ENCODE measurements at regions not wholly inside any gene's neighbourhood (a gene's known extent, or its start where the extent isn't known, plus 50 kb on each side); places are given as distances from the start of the nearest gene placed in this dataset.

DNA sequence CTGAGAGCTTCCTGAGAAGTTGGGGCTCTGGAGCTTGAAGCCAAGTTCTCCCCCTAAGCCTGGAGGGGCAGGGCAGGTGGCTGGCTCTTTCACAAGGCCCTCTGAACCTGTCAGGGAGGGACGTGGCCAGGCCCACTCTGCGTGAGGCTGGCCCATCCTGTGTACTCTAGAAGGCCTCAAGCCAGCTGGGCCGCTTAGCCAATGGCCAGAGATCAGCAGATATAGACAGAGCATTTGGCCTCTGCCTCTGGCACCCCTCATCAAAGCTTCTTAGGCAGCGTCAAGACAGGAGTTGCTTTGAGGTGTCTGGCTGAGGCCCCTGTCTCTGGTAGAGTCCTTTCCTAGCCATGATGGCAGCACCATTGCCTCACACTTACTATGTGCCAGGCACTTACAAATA lies 105.6 kb downstream of the FGF18 start:
- TF ChIP-seq POLR2A (IDR thresholded peaks at IDR 0.05; ENCODE audit: low read length) (no peak), MAX (IDR thresholded peaks at IDR 0.05) (no peak), CTCF (IDR thresholded peaks at IDR 0.05) (no peak), KDM1A (IDR thresholded peaks at IDR 0.05; ENCODE audit: low read depth) (no peak), RCOR1 (IDR thresholded peaks at IDR 0.05; ENCODE audit: low read depth, low read length) (no peak), FOSL2 (IDR thresholded peaks at IDR 0.05) (no peak), FOSL2 (CRISPR knock-in tag; IDR thresholded peaks at IDR 0.05) (no peak), CBX2 (IDR thresholded peaks at IDR 0.05; ENCODE audit: borderline replicate concordance, low read depth) (no peak)
